OCI-LY7 (cell line): ENCODE measurements at regions not wholly inside any gene's neighbourhood (a gene's known extent, or its start where the extent isn't known, plus 50 kb on each side); places are given as distances from the start of the nearest gene placed in this dataset.

ENCODE experiments used
- CTCF ChIP-seq: fragments of 200-600 bp; sonication (generic); conservative IDR thresholded peaks from 2 replicates; pipeline ENCODE4 v1.5.1; 2014; ENCODE audit warnings: mild to moderate bottlenecking, antibody characterized with exemption, low read length, moderate library complexity, mixed read lengths
- EZH2phosphoT487 ChIP-seq: fragments of 200-600 bp; sonication (generic); IDR thresholded peaks from 2 replicates; pipeline ENCODE4 v1.6.1; 2018; ENCODE audit warnings: low read depth, borderline replicate concordance, mild to moderate bottlenecking, mixed run types, antibody characterized with exemption, low read length, moderate library complexity, mixed read lengths

GRCh38 chr5:61686491-61687257, 354.6 kb downstream of the ZSWIM6 start:
- TF ChIP-seq CTCF (no peak), EZH2phosphoT487 (no peak)
